ENCODE measurements at regions not wholly inside any gene's neighbourhood (a gene's known extent, or its start where the extent isn't known, plus 50 kb on each side); places are given as distances from the start of the nearest gene placed in this dataset.

GRCh38 chr13:39965309-39965708 is 309.8 kb downstream of the COG6 start:
- DNase-seq (ENCODE audit: low read depth in 4 of 4, low spot score in 3 of 4), result no peak

GRCh38 chr13:39967199-39967959 is 311.9 kb downstream of the COG6 start:
- no peak for DNase-seq (ENCODE audit: low read depth in 4 of 4, low spot score in 3 of 4)

- no peak for DNase-seq (ENCODE audit: low read depth in 4 of 4, low spot score in 3 of 4)
Observed at GRCh38 chr13:39968646-39969475, 313.4 kb downstream of the COG6 start.

- DNase-seq (ENCODE audit: low read depth in 4 of 4, low spot score in 3 of 4), result no peak
Observed at GRCh38 chr13:39970177-39970846, 314.9 kb downstream of the COG6 start.

GRCh38 chr13:39971526-39971925 is 316.1 kb downstream of the COG6 start:
- DNase-seq (ENCODE audit: low read depth in 4 of 4, low spot score in 3 of 4), result no peak

GRCh38 chr13:39976481-39976880 is 321.0 kb downstream of the COG6 start:
- DNase-seq (ENCODE audit: low read depth in 4 of 4, low spot score in 3 of 4), result no peak

- DNase-seq (ENCODE audit: low read depth in 4 of 4, low spot score in 3 of 4), result no peak
Observed at GRCh38 chr13:39981056-39981455, 325.6 kb downstream of the COG6 start.

- no peak for DNase-seq (ENCODE audit: low read depth in 4 of 4, low spot score in 3 of 4)
Observed at GRCh38 chr13:39982745-39983144, 327.3 kb downstream of the COG6 start.

- DNase-seq (ENCODE audit: low read depth in 4 of 4, low spot score in 3 of 4), result no peak
Observed at GRCh38 chr13:39985071-39985470, 329.6 kb downstream of the COG6 start.

GRCh38 chr13:39988351-39988750 is 332.9 kb downstream of the COG6 start:
- no peak for DNase-seq (ENCODE audit: low read depth in 4 of 4, low spot score in 3 of 4)

GRCh38 chr13:39998166-39998565 is 342.7 kb downstream of the COG6 start:
- no peak for DNase-seq (ENCODE audit: low read depth in 4 of 4, low spot score in 3 of 4)

GRCh38 chr13:40002016-40002415 is 346.6 kb downstream of the COG6 start:
- DNase-seq (ENCODE audit: low read depth in 4 of 4, low spot score in 3 of 4), result no peak

GRCh38 chr13:40013554-40013953 is 358.1 kb downstream of the COG6 start:
- no peak for DNase-seq (ENCODE audit: low read depth in 4 of 4, low spot score in 3 of 4)

GRCh38 chr13:40016953-40017660 is 361.6 kb downstream of the COG6 start:
- no peak for DNase-seq (ENCODE audit: low read depth in 4 of 4, low spot score in 3 of 4)

- DNase-seq (ENCODE audit: low read depth in 4 of 4, low spot score in 3 of 4), result no peak
Observed at GRCh38 chr13:40017662-40018262, 362.3 kb downstream of the COG6 start.

GRCh38 chr13:40023595-40024203 is 368.2 kb downstream of the COG6 start:
- no peak for DNase-seq (ENCODE audit: low read depth in 4 of 4, low spot score in 3 of 4)

GRCh38 chr13:40024204-40024966 is 368.9 kb downstream of the COG6 start:
- no peak for DNase-seq (ENCODE audit: low read depth in 4 of 4, low spot score in 3 of 4)

GRCh38 chr13:40024967-40025714 is 369.7 kb downstream of the COG6 start:
- no peak for DNase-seq (ENCODE audit: low read depth in 4 of 4, low spot score in 3 of 4)

All from right renal pelvis (tissue), 4 donors.